WTC11 (cell line): ENCODE measurements at regions not wholly inside any gene's neighbourhood (a gene's known extent, or its start where the extent isn't known, plus 50 kb on each side); places are given as distances from the start of the nearest gene placed in this dataset.

Experiments
- ATAC-seq: fragments of 200-7000 bp; cut with Tn5 transposase; 2 replicates; pipeline ENCODE4 v1.10.0; 2021; ENCODE audit warnings: mild to moderate bottlenecking, moderate library complexity
- CTCF ChIA-PET: fragments of 300-600 bp; sonication (Branson Sonifier 250); formaldehyde crosslinking; loops from one replicate; lab custom pipeline; 2021; ENCODE audit warnings: antibody characterized with exemption; lab: Charles Lee
- POLR2A ChIA-PET: fragments of 350-600 bp; sonication (Branson Sonifier 250); formaldehyde crosslinking; loops from one replicate; lab custom pipeline; 2021; ENCODE audit warnings: antibody characterized with exemption; lab: Charles Lee
- DNase-seq: peaks from one replicate; pipeline ENCODE4 v3.0.0; 2021; ENCODE audit warnings: low spot score
- H3K27ac Mint-ChIP-seq: 2 replicates; pipeline ENCODE4 v1.8.0; 2021; ENCODE audit warnings: mixed read lengths
- H3K27me3 Mint-ChIP-seq: 2 replicates; pipeline ENCODE4 v1.8.0; 2021; ENCODE audit warnings: low read depth, mild to moderate bottlenecking, moderate library complexity, mixed read lengths
- H3K36me3 Mint-ChIP-seq: 2 replicates; pipeline ENCODE4 v1.8.0; 2021; ENCODE audit warnings: mixed read lengths
- H3K4me1 Mint-ChIP-seq: 2 replicates; pipeline ENCODE4 v1.8.0; 2022; ENCODE audit warnings: mixed read lengths
- H3K4me3 Mint-ChIP-seq: 2 replicates; pipeline ENCODE4 v1.8.0; 2021; ENCODE audit warnings: mild to moderate bottlenecking, moderate library complexity, mixed read lengths
- H3K9me3 Mint-ChIP-seq: 2 replicates; pipeline ENCODE4 v1.8.0; 2021; ENCODE audit warnings: mixed read lengths
- CBFB ChIP-seq: sonication (generic); formaldehyde crosslinking; IDR thresholded peaks from 2 replicates; pipeline ENCODE4 v1.8.1; 2022; ENCODE audit warnings: mild to moderate bottlenecking, low read depth, missing genetic modification reagents
- FOXJ3 ChIP-seq: sonication (generic); formaldehyde crosslinking; IDR thresholded peaks from 2 replicates; pipeline ENCODE4 v1.9.0; 2021; ENCODE audit warnings: missing genetic modification reagents, mild to moderate bottlenecking, borderline replicate concordance
- GRHL2 ChIP-seq: fragments of 250-450 bp; sonication (Bioruptor Pico); IDR thresholded peaks from 2 replicates; pipeline ENCODE4 v1.8.0; 2022; ENCODE audit warnings: mild to moderate bottlenecking, moderate library complexity; ENCODE audit not compliant: insufficient replicate concordance, severe bottlenecking
- HMGA2 ChIP-seq: fragments of 250-450 bp; sonication (Bioruptor Pico); IDR thresholded peaks from 2 replicates; pipeline ENCODE4 v1.4.0; 2021; ENCODE audit warnings: mild to moderate bottlenecking, moderate library complexity
- NR1H2 ChIP-seq: sonication (generic); formaldehyde crosslinking; IDR thresholded peaks from 2 replicates; pipeline ENCODE4 v1.9.0; 2021; ENCODE audit warnings: mild to moderate bottlenecking, moderate library complexity, missing genetic modification reagents
- SMAD4 ChIP-seq: sonication (generic); formaldehyde crosslinking; IDR thresholded peaks from 2 replicates; pipeline ENCODE4 v1.8.0; 2022; ENCODE audit warnings: mild to moderate bottlenecking, missing genetic modification reagents
- TEAD1 ChIP-seq: sonication (generic); formaldehyde crosslinking; IDR thresholded peaks from 2 replicates; pipeline ENCODE4 v1.8.0; 2022; ENCODE audit warnings: mild to moderate bottlenecking, missing genetic modification reagents
- TF ChIP-seq, protein P1 (sequence below): sonication (generic); formaldehyde crosslinking; IDR thresholded peaks from 2 replicates; pipeline ENCODE4 v1.8.0; 2023; ENCODE audit warnings: missing genetic modification reagents, mild to moderate bottlenecking, borderline replicate concordance
- TF ChIP-seq, protein P2 (sequence below): fragments of 250-450 bp; sonication (Bioruptor Pico); IDR thresholded peaks from 2 replicates; pipeline ENCODE4 v1.9.0; 2021; ENCODE audit warnings: mild to moderate bottlenecking, borderline replicate concordance
- TF ChIP-seq, protein P3 (sequence below): sonication (generic); formaldehyde crosslinking; IDR thresholded peaks from 2 replicates; pipeline ENCODE4 v1.8.1; 2022; ENCODE audit warnings: low read depth, mild to moderate bottlenecking, moderate library complexity, missing genetic modification reagents, borderline replicate concordance
- TF ChIP-seq, protein P4 (sequence below): sonication (generic); formaldehyde crosslinking; IDR thresholded peaks from 2 replicates; pipeline ENCODE4 v1.8.0; 2022; ENCODE audit warnings: mild to moderate bottlenecking, missing genetic modification reagents
- TF ChIP-seq, protein P5 (sequence below): sonication (generic); formaldehyde crosslinking; conservative IDR thresholded peaks from 2 replicates; pipeline ENCODE4 v1.8.1; 2023; ENCODE audit warnings: mild to moderate bottlenecking, low read depth, missing genetic modification reagents, moderate library complexity
- TF ChIP-seq, protein P6 (sequence below): sonication (generic); formaldehyde crosslinking; IDR thresholded peaks from 2 replicates; pipeline ENCODE4 v1.8.0; 2022; ENCODE audit warnings: mild to moderate bottlenecking, missing genetic modification reagents

DNA sequence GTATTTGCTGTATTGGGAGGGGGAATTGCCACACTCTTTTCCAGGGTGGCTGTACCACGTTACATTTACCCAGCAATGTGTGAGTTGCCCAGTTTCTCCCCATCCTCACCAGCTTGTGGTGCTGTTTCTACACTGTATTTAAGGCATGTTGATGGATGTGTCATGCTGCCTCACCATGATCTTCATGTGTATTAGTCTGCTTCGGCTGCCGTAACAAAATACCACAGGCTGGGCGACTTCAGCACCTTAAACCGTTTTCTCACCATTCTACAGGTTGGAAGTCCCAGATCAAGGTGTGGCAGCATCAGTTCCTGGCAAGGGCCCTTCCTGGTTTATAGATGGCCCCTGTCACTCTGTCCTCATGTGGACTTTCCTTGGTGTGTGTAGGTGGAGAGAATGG lies 169.7 kb downstream of the IGLL1 start (continued):
- TF ChIP-seq, protein P1, sequence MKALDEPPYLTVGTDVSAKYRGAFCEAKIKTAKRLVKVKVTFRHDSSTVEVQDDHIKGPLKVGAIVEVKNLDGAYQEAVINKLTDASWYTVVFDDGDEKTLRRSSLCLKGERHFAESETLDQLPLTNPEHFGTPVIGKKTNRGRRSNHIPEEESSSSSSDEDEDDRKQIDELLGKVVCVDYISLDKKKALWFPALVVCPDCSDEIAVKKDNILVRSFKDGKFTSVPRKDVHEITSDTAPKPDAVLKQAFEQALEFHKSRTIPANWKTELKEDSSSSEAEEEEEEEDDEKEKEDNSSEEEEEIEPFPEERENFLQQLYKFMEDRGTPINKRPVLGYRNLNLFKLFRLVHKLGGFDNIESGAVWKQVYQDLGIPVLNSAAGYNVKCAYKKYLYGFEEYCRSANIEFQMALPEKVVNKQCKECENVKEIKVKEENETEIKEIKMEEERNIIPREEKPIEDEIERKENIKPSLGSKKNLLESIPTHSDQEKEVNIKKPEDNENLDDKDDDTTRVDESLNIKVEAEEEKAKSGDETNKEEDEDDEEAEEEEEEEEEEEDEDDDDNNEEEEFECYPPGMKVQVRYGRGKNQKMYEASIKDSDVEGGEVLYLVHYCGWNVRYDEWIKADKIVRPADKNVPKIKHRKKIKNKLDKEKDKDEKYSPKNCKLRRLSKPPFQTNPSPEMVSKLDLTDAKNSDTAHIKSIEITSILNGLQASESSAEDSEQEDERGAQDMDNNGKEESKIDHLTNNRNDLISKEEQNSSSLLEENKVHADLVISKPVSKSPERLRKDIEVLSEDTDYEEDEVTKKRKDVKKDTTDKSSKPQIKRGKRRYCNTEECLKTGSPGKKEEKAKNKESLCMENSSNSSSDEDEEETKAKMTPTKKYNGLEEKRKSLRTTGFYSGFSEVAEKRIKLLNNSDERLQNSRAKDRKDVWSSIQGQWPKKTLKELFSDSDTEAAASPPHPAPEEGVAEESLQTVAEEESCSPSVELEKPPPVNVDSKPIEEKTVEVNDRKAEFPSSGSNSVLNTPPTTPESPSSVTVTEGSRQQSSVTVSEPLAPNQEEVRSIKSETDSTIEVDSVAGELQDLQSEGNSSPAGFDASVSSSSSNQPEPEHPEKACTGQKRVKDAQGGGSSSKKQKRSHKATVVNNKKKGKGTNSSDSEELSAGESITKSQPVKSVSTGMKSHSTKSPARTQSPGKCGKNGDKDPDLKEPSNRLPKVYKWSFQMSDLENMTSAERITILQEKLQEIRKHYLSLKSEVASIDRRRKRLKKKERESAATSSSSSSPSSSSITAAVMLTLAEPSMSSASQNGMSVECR (CRISPR knock-in tag): no peak

DNA sequence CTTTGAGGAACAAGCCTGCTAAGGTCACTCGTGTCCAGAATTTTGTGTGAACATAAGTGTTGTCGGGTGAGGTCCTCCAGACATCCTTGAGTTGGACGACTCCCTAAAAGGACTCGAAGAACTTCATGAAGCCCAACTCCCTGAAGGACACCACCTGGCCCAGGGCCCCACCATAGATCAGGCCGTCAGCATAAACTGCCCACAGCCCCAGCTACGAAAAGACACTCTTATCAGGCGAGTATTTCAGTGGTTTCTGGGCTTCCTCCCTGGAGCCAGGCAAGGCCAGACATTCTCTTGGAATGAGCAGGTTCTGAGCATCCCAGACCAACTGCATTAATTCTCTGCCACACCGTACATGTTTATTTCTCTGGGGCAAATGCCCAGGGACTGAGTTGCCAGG lies 170.1 kb downstream of the IGLL1 start:
- TF ChIP-seq FOXJ3 (CRISPR knock-in tag) (no peak), HMGA2 (CRISPR knock-in tag) (no peak), NR1H2 (CRISPR knock-in tag) (no peak), TEAD1 (CRISPR knock-in tag) (no peak)
- TF ChIP-seq, protein P2, sequence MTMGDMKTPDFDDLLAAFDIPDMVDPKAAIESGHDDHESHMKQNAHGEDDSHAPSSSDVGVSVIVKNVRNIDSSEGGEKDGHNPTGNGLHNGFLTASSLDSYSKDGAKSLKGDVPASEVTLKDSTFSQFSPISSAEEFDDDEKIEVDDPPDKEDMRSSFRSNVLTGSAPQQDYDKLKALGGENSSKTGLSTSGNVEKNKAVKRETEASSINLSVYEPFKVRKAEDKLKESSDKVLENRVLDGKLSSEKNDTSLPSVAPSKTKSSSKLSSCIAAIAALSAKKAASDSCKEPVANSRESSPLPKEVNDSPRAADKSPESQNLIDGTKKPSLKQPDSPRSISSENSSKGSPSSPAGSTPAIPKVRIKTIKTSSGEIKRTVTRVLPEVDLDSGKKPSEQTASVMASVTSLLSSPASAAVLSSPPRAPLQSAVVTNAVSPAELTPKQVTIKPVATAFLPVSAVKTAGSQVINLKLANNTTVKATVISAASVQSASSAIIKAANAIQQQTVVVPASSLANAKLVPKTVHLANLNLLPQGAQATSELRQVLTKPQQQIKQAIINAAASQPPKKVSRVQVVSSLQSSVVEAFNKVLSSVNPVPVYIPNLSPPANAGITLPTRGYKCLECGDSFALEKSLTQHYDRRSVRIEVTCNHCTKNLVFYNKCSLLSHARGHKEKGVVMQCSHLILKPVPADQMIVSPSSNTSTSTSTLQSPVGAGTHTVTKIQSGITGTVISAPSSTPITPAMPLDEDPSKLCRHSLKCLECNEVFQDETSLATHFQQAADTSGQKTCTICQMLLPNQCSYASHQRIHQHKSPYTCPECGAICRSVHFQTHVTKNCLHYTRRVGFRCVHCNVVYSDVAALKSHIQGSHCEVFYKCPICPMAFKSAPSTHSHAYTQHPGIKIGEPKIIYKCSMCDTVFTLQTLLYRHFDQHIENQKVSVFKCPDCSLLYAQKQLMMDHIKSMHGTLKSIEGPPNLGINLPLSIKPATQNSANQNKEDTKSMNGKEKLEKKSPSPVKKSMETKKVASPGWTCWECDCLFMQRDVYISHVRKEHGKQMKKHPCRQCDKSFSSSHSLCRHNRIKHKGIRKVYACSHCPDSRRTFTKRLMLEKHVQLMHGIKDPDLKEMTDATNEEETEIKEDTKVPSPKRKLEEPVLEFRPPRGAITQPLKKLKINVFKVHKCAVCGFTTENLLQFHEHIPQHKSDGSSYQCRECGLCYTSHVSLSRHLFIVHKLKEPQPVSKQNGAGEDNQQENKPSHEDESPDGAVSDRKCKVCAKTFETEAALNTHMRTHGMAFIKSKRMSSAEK (CRISPR knock-in tag): no peak
- TF ChIP-seq, protein P3, sequence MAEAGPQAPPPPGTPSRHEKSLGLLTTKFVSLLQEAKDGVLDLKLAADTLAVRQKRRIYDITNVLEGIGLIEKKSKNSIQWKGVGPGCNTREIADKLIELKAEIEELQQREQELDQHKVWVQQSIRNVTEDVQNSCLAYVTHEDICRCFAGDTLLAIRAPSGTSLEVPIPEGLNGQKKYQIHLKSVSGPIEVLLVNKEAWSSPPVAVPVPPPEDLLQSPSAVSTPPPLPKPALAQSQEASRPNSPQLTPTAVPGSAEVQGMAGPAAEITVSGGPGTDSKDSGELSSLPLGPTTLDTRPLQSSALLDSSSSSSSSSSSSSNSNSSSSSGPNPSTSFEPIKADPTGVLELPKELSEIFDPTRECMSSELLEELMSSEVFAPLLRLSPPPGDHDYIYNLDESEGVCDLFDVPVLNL: no peak
- CTCF ChIA-PET: no interaction called here
- H3K27me3 Mint-ChIP-seq: peaks cover 3% of the 10 kb centered on the region
- DNase-seq: no peak
- POLR2A ChIA-PET: no interaction called here
- H3K27ac Mint-ChIP-seq: no peak overlapping the region
- ATAC-seq: no peak
- no peaks in the 10 kb centered on the region for H3K36me3 Mint-ChIP-seq
- no peak overlapping the region for H3K4me3 Mint-ChIP-seq
- no peaks in the 10 kb centered on the region for H3K9me3 Mint-ChIP-seq
- H3K4me1 Mint-ChIP-seq: peaks cover 14% of the 10 kb centered on the region

DNA sequence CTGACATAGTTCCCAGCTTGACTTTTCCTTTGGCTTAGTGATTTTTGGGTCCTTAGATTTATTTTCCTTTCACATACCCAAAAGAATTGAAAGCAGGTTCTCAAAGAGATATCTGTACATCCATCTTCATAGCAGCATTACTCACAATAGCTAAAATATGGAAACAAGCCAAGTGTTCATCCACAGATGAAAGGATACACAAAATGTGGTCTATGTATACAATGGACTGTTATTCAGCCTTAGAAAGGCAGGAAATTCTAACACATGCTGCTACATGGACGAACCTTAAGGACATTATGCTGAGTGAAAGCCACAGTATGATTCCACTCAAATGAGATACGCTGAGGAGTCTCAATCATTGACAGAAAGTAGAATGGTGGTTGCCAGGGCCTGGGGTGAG lies 171.8 kb downstream of the IGLL1 start:
- Mint-ChIP-seq H3K4me3 (no peak overlapping the region), H3K9me3 (no peaks in the 10 kb centered on the region), H3K4me1 (peaks cover 17% of the 10 kb centered on the region), H3K36me3 (no peaks in the 10 kb centered on the region), H3K27me3 (peaks cover 3% of the 10 kb centered on the region), H3K27ac (no peak overlapping the region)
- no peak for ATAC-seq
- DNase-seq: no peak
- CTCF ChIA-PET: interaction anchor here (0.7 kb wide), 1 partner anchor 23 kb away, joined by 3 read pairs; no protein-coding TSS in a partner anchor
- POLR2A ChIA-PET: interaction anchor here (0.6 kb wide), 1 partner anchor 360 kb away, joined by 5 read pairs; no protein-coding TSS in a partner anchor
- TF ChIP-seq, protein P4, sequence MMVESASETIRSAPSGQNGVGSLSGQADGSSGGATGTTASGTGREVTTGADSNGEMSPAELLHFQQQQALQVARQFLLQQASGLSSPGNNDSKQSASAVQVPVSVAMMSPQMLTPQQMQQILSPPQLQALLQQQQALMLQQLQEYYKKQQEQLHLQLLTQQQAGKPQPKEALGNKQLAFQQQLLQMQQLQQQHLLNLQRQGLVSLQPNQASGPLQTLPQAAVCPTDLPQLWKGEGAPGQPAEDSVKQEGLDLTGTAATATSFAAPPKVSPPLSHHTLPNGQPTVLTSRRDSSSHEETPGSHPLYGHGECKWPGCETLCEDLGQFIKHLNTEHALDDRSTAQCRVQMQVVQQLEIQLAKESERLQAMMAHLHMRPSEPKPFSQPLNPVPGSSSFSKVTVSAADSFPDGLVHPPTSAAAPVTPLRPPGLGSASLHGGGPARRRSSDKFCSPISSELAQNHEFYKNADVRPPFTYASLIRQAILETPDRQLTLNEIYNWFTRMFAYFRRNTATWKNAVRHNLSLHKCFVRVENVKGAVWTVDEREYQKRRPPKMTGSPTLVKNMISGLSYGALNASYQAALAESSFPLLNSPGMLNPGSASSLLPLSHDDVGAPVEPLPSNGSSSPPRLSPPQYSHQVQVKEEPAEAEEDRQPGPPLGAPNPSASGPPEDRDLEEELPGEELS (CRISPR knock-in tag): no peak
- TF ChIP-seq CBFB (CRISPR knock-in tag): no peak
- TF ChIP-seq, protein P5, sequence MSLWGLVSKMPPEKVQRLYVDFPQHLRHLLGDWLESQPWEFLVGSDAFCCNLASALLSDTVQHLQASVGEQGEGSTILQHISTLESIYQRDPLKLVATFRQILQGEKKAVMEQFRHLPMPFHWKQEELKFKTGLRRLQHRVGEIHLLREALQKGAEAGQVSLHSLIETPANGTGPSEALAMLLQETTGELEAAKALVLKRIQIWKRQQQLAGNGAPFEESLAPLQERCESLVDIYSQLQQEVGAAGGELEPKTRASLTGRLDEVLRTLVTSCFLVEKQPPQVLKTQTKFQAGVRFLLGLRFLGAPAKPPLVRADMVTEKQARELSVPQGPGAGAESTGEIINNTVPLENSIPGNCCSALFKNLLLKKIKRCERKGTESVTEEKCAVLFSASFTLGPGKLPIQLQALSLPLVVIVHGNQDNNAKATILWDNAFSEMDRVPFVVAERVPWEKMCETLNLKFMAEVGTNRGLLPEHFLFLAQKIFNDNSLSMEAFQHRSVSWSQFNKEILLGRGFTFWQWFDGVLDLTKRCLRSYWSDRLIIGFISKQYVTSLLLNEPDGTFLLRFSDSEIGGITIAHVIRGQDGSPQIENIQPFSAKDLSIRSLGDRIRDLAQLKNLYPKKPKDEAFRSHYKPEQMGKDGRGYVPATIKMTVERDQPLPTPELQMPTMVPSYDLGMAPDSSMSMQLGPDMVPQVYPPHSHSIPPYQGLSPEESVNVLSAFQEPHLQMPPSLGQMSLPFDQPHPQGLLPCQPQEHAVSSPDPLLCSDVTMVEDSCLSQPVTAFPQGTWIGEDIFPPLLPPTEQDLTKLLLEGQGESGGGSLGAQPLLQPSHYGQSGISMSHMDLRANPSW (CRISPR knock-in tag): no peak
- TF ChIP-seq SMAD4 (CRISPR knock-in tag): no peak
- TF ChIP-seq NR1H2 (CRISPR knock-in tag): no peak
- no peak for TF ChIP-seq GRHL2 (CRISPR knock-in tag)
- TF ChIP-seq, protein P6, sequence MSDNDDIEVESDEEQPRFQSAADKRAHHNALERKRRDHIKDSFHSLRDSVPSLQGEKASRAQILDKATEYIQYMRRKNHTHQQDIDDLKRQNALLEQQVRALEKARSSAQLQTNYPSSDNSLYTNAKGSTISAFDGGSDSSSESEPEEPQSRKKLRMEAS (CRISPR knock-in tag): no peak
